ENCODE measurements at regions not wholly inside any gene's neighbourhood (a gene's known extent, or its start where the extent isn't known, plus 50 kb on each side); places are given as distances from the start of the nearest gene placed in this dataset.
"Not testable (repeated sequence)": the region's sequence is repeated elsewhere in the genome, so short reads cannot be mapped to it uniquely, and the experiment has no call there.

DNA sequence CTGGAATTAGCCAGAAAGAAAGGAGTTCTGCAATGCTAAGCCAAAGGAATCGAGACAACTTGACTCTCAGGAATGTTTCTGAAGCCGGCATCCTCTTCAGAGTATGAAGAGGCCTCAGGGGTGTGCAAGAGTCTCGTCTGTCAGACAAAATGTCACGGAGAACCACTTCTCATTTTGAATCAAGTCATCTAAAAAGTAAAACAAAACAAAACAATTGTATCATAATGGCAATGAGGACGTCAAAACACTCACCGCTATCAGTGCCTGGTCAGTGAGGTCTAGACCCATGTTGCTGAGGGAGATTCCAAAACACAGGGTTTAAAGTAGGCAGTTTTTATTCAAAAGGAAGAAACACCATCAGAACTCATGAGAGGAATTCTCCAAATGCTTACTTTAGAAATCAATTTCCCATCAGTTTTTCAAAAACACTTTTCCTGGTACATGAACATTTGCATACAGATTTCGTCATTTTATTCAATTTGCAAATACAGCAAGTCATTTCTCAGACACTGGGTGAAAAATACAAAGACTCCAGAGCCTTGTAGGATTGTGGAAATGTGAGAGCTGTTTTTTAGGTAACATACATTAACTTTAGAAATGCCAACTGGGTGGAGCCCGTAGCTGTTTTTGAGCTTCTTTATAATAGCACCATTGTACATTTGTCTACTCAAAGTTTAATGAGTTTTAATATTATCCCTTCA is 89.5 kb upstream of the MAP3K1 start:
- TF ChIP-seq, protein P1, sequence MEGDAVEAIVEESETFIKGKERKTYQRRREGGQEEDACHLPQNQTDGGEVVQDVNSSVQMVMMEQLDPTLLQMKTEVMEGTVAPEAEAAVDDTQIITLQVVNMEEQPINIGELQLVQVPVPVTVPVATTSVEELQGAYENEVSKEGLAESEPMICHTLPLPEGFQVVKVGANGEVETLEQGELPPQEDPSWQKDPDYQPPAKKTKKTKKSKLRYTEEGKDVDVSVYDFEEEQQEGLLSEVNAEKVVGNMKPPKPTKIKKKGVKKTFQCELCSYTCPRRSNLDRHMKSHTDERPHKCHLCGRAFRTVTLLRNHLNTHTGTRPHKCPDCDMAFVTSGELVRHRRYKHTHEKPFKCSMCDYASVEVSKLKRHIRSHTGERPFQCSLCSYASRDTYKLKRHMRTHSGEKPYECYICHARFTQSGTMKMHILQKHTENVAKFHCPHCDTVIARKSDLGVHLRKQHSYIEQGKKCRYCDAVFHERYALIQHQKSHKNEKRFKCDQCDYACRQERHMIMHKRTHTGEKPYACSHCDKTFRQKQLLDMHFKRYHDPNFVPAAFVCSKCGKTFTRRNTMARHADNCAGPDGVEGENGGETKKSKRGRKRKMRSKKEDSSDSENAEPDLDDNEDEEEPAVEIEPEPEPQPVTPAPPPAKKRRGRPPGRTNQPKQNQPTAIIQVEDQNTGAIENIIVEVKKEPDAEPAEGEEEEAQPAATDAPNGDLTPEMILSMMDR (conservative IDR thresholded peaks at IDR 0.05), result no peak
- no peak overlapping the region for H3K27ac ChIP-seq

DNA sequence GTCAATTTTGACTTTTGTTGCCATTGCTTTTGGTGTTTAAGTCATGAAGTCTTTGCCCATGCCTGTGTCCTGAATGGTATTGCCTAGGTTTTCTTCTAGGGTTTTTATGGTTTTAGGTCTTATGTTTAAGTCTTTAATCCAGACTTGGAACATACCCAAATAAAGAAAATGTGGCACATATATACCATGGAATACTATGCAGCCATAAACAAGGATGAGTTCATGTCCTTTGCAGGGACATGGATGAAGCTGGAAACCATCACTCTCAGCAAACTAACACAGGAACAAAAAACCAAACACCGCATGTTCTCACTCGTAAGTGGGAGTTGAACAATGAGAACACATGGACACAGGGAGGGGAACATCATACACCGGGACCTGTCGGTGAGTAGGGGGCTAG is 90.5 kb upstream of the MAP3K1 start:
- not testable (repeated sequence) for H3K27ac ChIP-seq

DNA sequence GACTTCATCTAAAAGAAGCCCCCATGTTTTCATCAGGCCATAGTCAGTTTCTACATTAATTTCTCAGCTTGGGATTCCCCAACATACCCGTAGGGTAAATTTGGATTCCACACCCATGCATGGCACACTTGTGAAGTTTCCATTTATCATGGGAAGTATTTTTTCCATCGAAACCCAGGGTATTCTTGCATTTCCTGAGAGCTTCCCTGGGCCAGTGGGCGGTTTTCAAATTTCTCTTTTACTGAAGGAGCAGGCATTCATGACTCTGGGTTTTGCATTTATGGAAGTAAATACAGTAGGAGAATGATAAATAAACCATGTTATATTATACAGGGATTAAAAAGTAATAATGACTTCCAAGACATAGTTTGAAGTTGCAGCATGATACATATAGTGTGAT is 93.0 kb upstream of the MAP3K1 start:
- no peak overlapping the region for H3K27ac ChIP-seq
- TF ChIP-seq, protein P1 (conservative IDR thresholded peaks at IDR 0.05), result no peak

DNA sequence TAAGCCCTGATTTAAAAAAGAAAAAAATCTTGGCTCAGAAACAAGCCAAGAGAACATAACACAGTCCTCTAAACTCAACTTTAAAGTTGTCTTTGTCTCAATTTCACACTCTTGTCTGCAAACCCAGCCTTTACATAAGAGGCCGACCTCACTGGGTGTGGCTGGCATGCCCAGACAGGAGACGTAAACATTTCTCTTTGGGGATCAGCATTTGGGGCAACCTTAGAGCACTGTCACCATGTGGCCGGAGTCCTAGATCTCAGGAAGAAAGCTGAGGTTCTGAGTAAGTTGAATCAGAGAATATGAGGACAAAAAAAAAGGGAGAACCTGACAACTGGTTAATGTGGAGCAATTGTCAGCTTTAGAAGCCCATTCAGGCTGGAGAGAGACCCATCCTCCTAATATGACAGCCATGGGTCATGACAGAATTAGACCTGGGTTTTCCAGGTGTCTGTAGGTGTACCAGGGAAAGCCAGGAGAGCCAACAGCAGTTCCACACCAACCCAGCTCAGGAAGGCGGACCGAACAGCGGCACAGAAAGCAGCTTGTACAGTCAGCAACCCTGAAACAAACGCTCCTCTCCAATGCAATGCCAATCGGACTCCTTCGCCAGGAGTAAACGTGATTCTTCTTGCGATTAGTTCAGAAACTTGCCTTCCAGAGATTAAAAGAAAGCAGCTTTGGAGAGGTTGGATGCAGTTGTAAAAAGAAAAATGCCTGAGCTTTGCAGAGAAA is 97.9 kb upstream of the MAP3K1 start:
- TF ChIP-seq, protein P1 (conservative IDR thresholded peaks at IDR 0.05), result no peak
- H3K27ac ChIP-seq, result no peak overlapping the region

DNA sequence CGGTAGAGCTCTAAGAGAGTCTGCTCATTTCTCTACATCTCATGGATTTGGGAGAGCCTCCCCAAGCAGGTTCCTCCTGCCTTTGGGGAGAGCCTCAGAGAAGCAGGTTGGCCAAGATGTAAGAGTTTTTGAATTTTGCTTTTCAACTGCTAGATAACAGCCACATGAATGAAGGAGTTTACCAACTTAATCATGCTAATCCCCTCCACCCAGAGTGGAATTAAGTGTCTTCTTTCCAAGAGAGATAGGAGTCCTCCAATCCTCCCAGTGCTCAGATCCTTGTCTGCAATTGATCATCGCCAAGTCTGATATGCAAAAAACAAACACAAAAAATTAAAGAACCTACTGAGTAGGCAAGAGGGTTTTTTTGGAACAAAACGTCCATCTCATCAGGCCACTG is 99.4 kb upstream of the MAP3K1 start:
- TF ChIP-seq, protein P1 (conservative IDR thresholded peaks at IDR 0.05), result no peak
- H3K27ac ChIP-seq, result no peak overlapping the region

DNA sequence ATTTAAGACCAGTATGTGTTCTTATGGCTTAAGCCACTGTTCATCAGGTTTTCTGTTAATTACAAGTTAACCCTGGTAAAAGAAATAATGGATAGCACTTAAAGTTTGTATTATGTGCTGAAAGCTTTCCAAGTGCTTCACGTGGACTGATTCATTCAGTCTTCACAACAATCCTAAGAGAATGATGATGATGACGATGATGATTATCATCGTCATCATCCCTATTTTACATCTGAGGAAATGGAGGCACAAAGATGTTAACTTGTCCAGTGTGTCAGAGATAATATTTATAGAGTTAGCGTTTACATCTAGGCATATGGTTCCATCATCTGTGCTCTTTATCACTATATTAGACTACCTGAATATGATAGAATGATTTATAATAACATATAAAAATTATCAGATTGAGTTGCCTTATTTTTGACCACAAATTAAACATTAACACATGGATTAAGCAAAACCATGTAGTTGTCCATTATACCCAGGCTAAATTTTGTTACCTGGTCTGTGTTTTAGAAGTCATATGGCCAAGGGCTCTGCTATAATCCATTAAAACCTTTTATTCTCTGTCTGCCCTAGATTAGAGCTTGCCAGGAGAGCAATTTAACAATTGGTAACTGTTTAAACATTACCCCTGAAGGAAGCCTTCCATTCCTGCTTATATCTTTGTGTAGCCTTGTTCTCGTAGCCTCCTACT is 102.3 kb upstream of the MAP3K1 start:
- TF ChIP-seq, protein P1 (conservative IDR thresholded peaks at IDR 0.05), result no peak
- H3K27ac ChIP-seq, result no peak overlapping the region

DNA sequence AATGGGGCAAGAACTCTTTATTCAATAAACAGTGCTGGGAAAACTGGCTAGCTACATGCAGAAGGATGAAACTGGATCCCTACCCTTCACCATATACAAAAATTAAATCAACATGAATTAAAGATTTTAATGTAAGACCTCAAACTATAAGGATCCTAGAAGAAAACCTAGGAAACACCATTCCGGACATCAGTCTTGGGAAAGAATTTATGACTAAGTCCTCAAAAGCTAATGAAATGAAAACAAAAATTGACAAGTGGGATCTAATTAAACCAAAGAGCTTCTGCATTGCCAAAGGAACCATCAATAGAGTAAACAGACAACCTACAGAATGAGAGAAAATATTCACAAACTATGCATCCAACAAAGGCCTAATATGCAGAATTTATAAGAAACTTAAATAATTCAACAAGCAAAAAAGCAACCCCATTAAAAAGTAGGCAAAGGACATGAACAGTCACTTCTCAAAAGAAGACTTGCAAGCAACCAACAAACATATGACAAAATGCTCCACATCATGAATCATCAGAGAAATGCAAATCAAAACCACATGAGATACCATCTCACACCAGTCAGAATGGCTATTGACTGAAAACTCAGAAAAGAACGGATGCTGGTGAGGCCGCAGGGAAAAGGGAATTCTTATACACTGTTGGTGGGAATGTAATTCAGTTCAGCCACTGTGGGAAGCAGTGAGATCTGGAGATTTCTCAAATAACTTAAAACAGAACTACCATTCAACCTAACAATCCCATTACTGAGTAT is 104.3 kb upstream of the MAP3K1 start:
- TF ChIP-seq, protein P1 (conservative IDR thresholded peaks at IDR 0.05), result no peak
- no peak overlapping the region for H3K27ac ChIP-seq
